Fibroblast of pulmonary artery (primary cell): ENCODE measurements at regions not wholly inside any gene's neighbourhood (a gene's known extent, or its start where the extent isn't known, plus 50 kb on each side); places are given as distances from the start of the nearest gene placed in this dataset.

Experiments
- DNase-seq: peaks from one replicate; pipeline ENCODE4 v3.0.0-alpha.2; 2010; ENCODE audit warnings: low read depth
- H3K4me3 ChIP-seq: replicated peaks from 2 replicates; pipeline ENCODE4 v1.5.1; 2011; ENCODE audit warnings: low read depth, mild to moderate bottlenecking, control low read depth, low read length, moderate library complexity
- CTCF ChIP-seq: IDR thresholded peaks from 2 replicates; pipeline ENCODE4 v1.5.1; 2011; ENCODE audit warnings: mild to moderate bottlenecking, control low read depth, low read length, inconsistent platforms; ENCODE audit errors: missing control alignments

GRCh38 chr12:86838711-86839110 lies 582.5 kb upstream of the MGAT4C start:
- no peak overlapping the region for H3K4me3 ChIP-seq
- peak; percentile 8 for TF ChIP-seq CTCF
- peak; percentile 17 for DNase-seq

GRCh38 chr12:86838260-86838659 lies 582.1 kb upstream of the MGAT4C start:
- H3K4me3 ChIP-seq: no peak overlapping the region
- no peak for DNase-seq
- TF ChIP-seq CTCF: no peak

- no peak for TF ChIP-seq CTCF
- no peak for DNase-seq
- H3K4me3 ChIP-seq: no peak overlapping the region
These were observed 581.1 kb upstream of the MGAT4C start for GRCh38 chr12:86837246-86837645.

GRCh38 chr12:86834217-86834616 lies 578.0 kb upstream of the MGAT4C start:
- no peak overlapping the region for H3K4me3 ChIP-seq
- no peak for DNase-seq
- TF ChIP-seq CTCF: no peak

- TF ChIP-seq CTCF: no peak
These were observed 571.2 kb upstream of the MGAT4C start for GRCh38 chr12:86827409-86827808.

GRCh38 chr12:86826051-86826450 lies 569.9 kb upstream of the MGAT4C start:
- TF ChIP-seq CTCF: no peak
- DNase-seq: no peak
- no peak overlapping the region for H3K4me3 ChIP-seq

More at GRCh38 chr12:86827409-86827808, 571.2 kb upstream of the MGAT4C start:
- no peak for DNase-seq
- H3K4me3 ChIP-seq: no peak overlapping the region

GRCh38 chr12:86801439-86801838 lies 545.2 kb upstream of the MGAT4C start:
- no peak for DNase-seq
- H3K4me3 ChIP-seq: no peak overlapping the region
- no peak for TF ChIP-seq CTCF
